HG02763 (cell line): ENCODE measurements at regions not wholly inside any gene's neighbourhood (a gene's known extent, or its start where the extent isn't known, plus 50 kb on each side); places are given as distances from the start of the nearest gene placed in this dataset.
"Not testable (repeated sequence)": the region's sequence is repeated elsewhere in the genome, so short reads cannot be mapped to it uniquely, and the experiment has no call there.

Experiments
- ATAC-seq: cut with Tn5 transposase; IDR thresholded peaks from one replicate; pipeline ENCODE4 v1.9.1; 2021; ENCODE audit warnings: mild to moderate bottlenecking, moderate library complexity; ENCODE audit not compliant: unreplicated experiment

DNA sequence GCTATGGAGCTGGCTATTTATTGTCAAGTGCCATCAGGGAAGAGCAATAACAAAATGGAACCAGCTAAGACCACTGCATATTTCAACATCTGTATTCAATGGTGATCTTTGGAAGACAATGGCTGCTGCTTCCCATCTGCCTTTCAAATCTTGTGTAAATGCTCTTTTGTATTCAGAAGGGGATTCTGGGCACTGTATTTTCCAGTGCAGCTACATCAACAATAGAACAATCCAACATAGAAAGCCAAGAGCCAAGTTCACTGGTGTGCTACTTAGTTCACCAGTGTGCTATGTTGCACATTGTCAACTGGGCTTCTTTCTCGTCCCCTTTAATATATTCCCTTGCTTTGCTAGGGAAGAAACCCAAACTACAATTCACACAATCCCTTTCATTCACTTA is 128.8 kb upstream of the OR4E1 start:
- no peak for ATAC-seq

DNA sequence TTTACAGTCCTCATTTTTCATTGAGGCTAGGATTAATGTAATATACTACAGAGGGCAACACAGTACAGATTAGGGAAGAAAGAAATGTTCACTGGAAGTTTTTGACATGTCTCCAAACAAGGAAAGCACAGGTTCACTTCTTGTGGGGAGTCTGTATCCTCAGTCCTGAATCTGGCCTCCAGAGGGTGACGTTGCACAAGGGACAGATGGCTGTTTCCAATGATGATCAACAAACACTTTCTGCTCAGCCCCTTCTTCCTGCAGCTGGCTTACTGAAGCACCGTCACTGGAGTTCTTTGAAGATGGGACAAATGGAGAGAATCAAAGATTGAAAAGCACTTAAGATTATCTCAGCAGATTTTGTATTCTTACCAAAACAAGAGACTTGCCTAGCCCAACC is 123.3 kb upstream of the OR4E1 start:
- ATAC-seq: no peak

DNA sequence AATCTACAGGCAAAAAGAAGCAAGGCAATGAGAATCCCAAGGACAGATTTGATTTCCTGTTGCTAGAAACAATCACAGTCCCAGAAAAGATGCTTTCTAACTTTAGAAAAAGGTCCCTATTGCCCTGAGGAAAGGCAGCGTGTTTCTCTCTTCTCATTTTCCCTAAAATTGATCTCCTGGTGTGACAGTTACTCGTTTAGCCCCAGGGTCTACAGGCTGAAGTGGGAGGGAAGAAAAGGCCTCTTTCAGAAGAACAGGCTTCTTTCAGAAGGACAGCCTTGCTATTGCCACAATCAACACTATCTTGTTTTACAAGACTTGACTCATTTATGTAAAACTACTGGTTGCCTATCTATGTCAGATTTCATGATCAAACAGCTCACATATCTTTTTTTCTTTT is 121.8 kb upstream of the OR4E1 start:
- no peak for ATAC-seq

DNA sequence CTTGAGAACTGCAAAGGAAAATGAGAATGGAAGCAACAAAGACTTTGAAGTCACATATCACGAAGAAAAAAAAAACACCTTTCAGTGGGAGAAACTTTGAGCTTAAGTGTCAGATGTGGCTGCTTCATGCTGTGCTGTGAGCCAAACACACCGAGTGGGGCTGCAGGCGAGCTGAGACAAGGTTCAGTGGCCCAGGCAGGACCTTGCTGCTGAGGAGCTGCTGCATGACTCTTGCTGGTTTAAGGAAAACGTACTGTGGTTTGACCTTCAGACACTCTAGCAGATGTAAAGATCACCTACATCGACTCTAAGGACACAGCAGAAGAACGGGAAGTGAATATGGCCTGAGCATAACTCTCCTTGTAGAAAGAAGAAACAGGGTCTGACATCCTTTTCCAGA is 118.1 kb upstream of the OR4E1 start:
- ATAC-seq: no peak

DNA sequence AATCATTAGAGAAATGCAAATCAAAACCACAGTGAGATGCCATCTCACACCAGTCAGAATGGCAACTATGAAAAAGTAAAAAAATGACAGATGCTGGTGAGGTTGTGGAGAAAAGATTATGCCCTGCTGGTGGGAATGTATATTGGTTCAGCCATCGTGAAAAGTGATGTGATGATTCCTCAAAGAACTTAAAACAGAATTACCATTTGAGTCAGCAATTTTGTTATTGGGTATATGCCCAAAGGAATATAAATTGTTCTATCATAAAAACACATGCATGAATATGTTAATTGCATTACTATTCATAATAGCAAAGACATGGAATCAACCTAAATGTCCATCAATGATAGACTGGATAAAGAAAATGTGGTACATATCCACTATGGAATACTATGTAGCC is 115.1 kb upstream of the OR4E1 start:
- ATAC-seq: not testable (repeated sequence)

DNA sequence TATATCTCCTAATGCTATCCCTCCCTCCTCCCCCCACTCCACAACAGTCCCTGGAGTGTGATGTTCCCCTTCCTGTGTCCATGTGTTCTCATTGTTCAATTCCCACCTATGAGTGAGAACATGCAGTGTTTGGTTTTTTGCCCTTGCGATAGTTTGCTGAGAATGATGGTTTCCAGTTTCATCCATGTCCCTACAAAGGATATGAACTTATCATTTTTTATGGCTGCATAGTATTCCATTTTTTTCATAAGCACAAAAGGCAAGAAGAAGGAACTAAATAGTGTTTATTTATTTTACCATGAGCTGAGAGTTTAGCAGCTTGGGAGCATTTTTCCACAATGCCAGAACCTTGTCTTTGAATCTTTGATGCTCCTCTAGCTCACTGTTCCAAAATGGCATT is 113.6 kb upstream of the OR4E1 start:
- not testable (repeated sequence) for ATAC-seq

DNA sequence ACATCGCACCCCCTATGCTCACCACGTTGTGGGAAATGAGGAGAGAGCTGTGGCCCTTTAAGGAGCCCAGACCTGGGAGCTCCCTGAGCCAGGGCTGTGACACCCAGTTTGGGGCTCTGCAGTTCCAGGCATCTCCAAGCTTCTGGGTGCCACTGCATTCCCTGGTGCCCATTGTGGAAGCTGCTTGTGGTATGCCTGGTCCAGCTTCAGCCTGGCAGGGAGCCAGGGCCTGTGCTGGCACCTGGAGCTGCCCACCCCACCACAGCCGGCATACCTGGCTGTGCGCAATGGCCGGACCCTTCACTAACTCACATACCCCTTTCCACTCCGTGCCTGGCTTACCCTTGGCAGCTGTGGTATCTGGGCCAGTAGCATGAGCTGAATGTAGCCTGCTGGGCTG is 107.9 kb upstream of the OR4E1 start:
- no peak for ATAC-seq

DNA sequence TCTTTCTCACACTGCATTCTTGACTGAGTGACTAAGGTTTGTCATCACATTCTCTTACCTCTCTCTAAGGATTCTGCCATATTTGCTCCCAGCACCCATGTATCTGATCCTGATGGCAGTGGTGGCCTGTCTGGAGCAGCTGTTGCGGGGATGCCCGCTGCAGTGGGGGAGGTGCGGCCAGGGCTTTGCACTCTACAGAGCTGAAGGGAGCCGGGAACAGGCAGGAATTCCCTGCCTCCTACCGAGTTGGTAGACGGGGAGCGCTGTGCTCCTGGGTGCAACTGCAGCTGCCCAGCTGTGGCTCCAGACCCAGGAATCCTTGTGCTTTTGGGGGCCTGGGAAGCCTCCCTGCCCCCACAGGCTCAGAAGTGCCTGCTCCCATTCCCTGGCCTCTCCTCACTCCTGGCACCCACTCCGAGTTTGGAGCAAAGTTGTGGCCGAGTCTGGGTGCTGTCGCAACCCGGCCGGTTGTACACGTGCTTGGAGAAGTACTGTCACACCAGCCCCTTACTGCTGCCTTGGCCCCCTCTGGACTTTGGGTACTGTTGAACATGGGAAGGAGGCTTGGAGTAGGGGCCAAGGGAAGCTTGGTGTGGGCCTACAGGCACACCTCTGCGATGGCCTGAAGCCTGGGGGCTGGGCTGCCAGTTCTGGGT is 106.9 kb upstream of the OR4E1 start:
- no peak for ATAC-seq

DNA sequence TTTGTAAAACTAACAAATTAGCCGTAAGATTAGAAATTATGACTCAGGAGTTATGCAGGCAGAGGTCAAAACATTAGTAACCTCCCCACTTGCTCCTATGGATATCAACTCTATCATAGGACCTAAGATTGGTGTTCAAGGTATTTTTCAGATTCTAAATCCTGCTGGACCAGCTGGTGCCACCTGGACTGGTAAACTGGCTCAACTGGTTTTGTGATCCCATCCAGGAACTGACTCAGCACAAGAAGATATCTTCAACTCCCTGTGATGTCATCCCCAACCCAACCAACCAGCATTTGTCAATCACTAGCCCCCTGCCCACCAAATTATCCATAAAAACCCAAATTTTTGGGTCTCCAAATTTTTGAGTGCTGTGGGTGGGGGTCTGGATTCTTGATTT is 98.1 kb upstream of the OR4E1 start:
- ATAC-seq: no peak

DNA sequence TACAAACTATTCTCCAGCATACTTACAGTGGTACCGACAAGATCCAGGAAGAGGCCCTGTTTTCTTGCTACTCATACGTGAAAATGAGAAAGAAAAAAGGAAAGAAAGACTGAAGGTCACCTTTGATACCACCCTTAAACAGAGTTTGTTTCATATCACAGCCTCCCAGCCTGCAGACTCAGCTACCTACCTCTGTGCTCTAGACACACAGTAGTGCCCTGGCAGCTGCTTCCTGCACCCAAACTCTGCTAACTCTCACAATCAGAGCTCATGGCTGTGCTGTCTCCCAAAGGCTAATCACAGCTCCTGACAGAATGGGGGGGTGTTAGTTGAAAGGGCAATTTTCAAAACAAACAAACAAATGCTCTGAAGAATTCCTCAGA is 95.2 kb upstream of the OR4E1 start:
- no peak for ATAC-seq

DNA sequence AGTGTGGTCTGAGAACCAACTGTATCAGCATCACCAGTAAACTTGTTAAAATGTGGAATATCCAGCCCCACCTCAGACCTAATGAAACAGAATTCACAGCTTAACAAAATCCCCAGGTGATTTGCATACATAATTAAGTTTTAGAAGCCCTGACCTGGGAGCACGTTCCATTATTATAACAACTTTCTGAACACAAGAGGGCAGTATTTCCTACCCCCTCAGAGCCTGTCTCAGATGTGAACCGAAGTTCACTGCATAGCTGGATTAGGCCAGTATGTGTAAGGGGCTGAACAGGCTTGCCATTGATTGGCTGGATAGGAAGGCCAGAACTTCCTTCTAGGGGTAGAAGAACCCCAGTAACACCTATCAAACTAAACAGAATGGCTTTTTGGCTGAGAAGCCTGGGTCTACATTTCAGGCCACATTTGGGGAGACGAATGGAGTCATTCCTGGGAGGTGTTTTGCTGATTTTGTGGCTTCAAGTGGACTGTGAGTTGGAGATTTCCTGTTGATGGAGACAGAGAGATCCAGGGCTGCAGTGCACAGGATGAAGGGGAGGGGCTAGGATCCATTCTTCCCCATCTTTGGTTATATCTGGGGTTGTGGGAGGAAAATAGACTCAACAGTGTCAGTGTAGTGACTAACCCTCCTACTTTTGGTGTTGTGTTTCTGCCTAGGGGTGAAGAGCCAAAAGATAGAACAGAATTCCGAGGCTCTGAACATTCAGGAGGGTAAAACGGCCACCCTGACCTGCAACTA is 94.7 kb upstream of the OR4E1 start:
- no peak for ATAC-seq

DNA sequence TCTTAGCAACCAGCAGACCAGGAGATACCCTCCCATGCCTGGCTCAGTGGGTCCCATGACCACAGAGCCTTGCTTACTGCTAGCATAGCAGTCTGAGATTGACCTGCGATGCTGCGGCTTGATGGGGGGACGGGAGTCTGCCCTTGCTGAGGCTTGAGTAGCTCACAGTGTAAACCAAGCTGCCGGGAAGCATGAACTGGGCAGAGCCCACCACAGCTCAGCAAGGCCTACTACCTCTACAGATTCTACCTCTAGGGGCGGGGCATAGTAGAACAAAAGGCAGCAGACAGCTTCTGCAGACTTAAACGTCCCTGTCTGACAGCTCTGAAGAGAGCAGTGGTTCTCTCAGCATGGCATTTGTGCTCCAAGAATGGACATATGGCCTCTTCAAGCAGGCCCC is 86.7 kb upstream of the OR4E1 start:
- not testable (repeated sequence) for ATAC-seq

DNA sequence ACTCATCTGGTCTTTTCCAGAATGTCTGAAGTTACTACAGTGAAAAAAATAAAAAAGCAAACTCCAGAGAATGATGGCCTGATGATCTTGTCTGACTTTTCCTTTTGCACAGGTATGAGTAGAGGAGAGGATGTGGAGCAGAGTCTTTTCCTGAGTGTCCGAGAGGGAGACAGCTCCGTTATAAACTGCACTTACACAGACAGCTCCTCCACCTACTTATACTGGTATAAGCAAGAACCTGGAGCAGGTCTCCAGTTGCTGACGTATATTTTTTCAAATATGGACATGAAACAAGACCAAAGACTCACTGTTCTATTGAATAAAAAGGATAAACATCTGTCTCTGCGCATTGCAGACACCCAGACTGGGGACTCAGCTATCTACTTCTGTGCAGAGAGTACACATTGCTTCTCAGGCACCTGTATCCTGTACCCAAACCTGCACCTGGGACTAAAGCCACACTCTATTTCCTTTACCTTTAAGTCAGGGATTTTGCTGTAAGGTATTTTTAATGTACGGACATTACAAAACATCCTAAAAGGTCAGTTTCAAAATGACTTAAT is 75.8 kb upstream of the OR4E1 start:
- no peak for ATAC-seq

DNA sequence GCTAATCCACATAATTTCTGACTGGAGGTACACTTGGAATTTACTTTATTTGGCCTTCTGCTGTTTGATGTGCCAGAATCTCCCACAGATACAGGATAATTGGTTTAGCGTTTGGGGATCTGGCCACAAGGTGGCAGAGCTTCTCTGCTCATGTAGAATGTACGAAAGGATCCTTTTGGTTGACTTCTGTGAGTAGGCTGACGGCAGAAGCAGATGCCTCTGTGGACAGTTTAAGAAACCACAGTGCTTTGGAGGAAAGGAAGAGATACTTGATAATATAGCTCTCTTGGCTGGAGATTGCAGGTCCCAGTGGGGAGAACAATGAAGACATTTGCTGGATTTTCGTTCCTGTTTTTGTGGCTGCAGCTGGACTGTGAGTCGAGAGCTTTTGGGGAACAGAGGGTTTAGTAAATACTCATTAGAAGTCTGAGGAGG is 75.3 kb upstream of the OR4E1 start:
- no peak for ATAC-seq

DNA sequence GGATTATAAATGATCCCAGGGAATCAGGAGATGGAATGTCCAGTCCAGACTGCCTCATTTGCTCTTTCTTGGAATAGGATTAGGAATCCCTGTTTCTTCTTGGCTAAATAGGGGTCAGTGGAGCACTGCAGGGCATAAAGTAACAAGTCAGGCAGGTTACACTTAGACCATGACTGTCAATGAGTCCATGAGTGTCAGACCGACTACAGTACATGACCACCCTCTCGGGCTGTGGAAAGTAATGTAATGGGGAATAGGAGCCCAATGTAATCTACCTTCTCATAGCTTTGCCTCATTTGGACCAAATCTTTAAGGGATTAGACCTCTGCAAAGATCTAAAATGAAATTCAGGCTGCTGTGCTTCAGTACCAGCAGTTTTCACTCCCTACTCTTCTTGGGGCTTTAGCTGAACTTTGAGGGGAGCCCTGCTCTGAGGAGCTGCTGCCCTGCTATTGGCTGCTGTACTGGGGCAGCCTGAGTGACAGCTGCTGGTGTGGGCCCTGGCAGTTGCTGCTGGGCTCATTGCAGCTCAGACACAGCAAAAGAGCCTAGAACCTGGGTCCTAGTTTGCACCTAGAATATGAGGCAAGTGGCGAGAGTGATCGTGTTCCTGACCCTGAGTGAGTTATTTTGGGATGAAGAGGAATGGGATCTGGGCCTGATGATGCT is 62.2 kb upstream of the OR4E1 start:
- ATAC-seq: no peak

DNA sequence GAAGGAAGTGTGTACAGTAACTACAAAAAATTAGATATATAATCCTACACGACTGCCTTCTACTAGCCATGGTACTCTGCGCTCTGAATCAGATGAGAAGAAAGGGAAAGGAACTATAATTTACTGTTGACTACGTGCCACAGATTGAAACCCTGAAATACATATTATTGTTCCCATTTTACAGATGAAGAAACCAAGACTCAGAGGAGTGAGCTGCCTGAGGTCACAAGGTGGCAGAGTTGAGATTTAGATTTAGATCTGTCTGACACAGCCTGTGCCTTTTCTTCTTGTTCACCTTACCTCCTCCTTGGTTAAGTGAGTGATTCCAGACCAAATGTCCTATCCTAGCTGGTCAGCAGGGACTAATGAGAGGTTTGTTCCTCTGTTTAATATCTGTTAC is 61.6 kb upstream of the OR4E1 start:
- no peak for ATAC-seq

DNA sequence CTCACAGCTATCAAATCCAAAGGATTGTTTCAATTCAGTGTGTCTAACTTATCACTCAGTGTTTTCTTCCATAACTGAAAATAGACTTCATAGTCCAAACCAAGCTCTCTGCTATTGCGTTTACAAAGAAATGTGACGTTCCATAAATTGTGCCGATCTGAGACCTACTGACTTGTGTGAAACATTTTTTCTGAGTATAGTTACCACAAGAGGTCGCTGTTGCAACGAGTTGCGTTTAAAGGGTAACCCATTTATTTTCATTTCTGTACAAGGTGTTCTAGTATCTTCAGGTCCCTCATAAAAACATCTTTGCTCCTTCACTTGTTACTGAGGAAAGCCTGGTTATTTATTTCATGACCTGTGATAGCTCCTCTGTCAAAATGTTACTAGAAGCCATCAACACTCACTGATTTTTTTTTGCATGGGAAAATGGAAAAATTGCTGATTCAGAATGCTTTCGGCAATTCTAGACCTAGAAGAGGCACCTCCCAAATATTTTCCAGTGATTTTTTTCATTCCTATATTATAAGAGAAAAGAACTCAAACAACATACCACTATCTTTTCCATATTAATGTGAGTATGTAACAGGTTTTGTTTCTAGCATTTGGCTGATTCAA is 60.9 kb upstream of the OR4E1 start:
- no peak for ATAC-seq

DNA sequence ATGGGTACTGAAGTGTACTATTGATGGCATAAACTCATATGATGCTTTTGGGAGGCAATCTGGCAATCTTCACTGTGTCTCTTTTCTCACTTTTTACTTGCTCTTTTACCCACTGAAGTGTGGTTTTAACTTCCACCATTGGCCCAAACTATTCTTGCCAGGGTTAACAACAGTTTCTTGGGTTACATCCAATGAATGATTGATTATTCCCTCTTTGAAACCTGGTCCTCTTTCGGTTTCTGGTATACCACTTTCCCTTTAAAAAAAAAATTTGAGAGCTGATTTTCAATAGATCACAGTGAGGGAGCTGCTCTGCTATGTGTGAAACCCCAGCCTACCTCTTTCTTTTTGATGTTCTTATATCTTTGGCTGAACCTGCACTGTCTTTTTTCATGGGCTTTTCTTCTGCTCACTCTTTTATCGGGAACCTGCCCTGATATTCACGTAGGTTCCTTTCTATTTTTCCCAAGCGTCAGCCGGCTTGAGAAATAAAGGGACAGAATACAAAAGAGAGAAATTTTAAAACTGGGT is 56.1 kb upstream of the OR4E1 start:
- ATAC-seq: no peak

DNA sequence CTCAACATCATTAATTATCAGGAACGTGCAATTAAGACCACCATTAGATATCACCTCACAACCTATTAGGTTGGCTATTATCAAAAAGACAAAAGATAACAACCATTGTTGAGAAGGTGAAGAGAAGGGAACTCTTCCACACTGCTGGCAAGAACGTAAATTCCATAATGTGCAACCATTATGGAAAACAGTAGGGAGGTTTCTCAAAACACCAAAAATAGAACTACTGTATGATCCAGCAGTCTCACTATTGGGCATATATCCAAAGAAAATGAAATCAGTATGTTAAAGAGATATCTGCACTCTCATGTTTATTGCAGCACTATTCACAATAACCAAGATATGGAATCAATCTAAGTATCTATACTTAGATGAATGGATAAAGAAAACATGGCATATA is 51.6 kb upstream of the OR4E1 start:
- no peak for ATAC-seq

DNA sequence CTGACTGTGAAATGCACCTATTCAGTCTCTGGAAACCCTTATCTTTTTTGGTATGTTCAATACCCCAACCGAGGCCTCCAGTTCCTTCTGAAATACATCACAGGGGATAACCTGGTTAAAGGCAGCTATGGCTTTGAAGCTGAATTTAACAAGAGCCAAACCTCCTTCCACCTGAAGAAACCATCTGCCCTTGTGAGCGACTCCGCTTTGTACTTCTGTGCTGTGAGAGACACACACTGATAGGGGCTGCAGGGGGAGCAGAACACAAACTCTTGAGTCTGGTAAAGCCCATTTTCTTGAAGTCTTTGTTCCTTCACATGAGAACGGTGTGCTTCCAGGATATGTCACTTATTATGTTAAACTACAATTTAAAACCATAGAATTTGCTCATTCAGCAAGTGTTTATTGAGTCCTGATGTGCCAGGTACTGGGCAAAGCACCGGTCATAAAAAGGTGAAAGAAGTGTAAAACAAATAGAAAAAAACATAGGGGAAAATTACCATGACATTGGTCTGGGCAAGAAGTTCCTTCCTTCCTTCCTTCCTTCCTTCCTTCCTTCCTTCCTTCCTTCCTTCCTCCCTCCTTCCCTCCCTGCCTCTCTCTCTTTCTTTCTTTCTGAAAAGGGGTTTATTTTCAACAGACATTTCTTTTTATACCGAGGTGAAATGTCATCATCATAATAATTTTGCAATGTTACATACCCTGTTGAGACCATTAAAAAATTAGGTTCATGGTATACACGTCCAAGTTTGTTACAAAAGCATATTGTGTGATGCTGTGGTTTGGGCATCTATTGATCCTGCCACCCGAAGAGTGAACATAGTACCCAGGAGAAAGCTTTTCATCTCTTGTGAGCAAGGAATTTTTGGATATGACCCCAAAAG is 50.7 kb upstream of the OR4E1 start:
- ATAC-seq: no peak
